ENCODE measurements at regions not wholly inside any gene's neighbourhood (a gene's known extent, or its start where the extent isn't known, plus 50 kb on each side); places are given as distances from the start of the nearest gene placed in this dataset.
"Not testable (repeated sequence)": the region's sequence is repeated elsewhere in the genome, so short reads cannot be mapped to it uniquely, and the experiment has no call there.

- no peak for DNase-seq
Measured at GRCh38 chr19:29045679-29046254, 167.2 kb downstream of the UQCRFS1 start.

- DNase-seq: no peak
Measured at GRCh38 chr19:29044037-29044436, 168.9 kb downstream of the UQCRFS1 start.

GRCh38 chr19:29042450-29042849 is 170.5 kb downstream of the UQCRFS1 start:
- DNase-seq: no peak

- no peak for DNase-seq
Measured at GRCh38 chr19:29040951-29041350, 172.0 kb downstream of the UQCRFS1 start.

- DNase-seq: no peak
Measured at GRCh38 chr19:29040292-29040691, 172.7 kb downstream of the UQCRFS1 start.

GRCh38 chr19:29039036-29039435 is 173.9 kb downstream of the UQCRFS1 start:
- not testable (repeated sequence) for DNase-seq

- DNase-seq: no peak
Measured at GRCh38 chr19:29031216-29031615, 181.7 kb downstream of the UQCRFS1 start.

GRCh38 chr19:29029268-29029958 is 183.5 kb downstream of the UQCRFS1 start:
- DNase-seq: no peak

- no peak for DNase-seq
Measured at GRCh38 chr19:29022599-29022998, 190.4 kb downstream of the UQCRFS1 start.

GRCh38 chr19:29022165-29022564 is 190.8 kb downstream of the UQCRFS1 start:
- no peak for DNase-seq

GRCh38 chr19:29021232-29021916 is 191.6 kb downstream of the UQCRFS1 start:
- DNase-seq: no peak

GRCh38 chr19:29019403-29019802 is 193.5 kb downstream of the UQCRFS1 start:
- no peak for DNase-seq

- DNase-seq: no peak
Measured at GRCh38 chr19:29018542-29018941, 194.4 kb downstream of the UQCRFS1 start.

GRCh38 chr19:29017788-29018187 is 195.2 kb downstream of the UQCRFS1 start:
- DNase-seq: no peak

GRCh38 chr19:29016926-29017760 is 195.8 kb downstream of the UQCRFS1 start:
- no peak for DNase-seq

GRCh38 chr19:29016353-29016752 is 196.6 kb downstream of the UQCRFS1 start:
- no peak for DNase-seq

GRCh38 chr19:29015569-29015968 is 197.4 kb downstream of the UQCRFS1 start:
- no peak for DNase-seq

GRCh38 chr19:29014857-29015436 is 198.0 kb downstream of the UQCRFS1 start:
- DNase-seq: no peak

GRCh38 chr19:29013988-29014387 is 199.0 kb downstream of the UQCRFS1 start:
- no peak for DNase-seq

GRCh38 chr19:29013325-29013724 is 199.6 kb downstream of the UQCRFS1 start:
- DNase-seq: no peak

GRCh38 chr19:29012457-29012856 is 200.5 kb downstream of the UQCRFS1 start:
- DNase-seq: no peak

- DNase-seq: no peak
Measured at GRCh38 chr19:29010276-29010675, 202.7 kb downstream of the UQCRFS1 start.

Data from activated CD4-positive, alpha-beta T cell treated with anti-CD3 and anti-CD28 coated beads for 1 hour (primary cell).